ENCODE measurements at regions not wholly inside any gene's neighbourhood (a gene's known extent, or its start where the extent isn't known, plus 50 kb on each side); places are given as distances from the start of the nearest gene placed in this dataset.
"Not testable (repeated sequence)": the region's sequence is repeated elsewhere in the genome, so short reads cannot be mapped to it uniquely, and the experiment has no call there.

- Histone ChIP-seq H3K27ac (no peak overlapping the region), H3K4me3 (no peak overlapping the region)
- no peak for TF ChIP-seq CTCF (IDR thresholded peaks at IDR 0.05)
- DNase-seq (ENCODE audit: low spot score) = no peak
Measured at GRCh38 chr12:96112733-96113132, 77.3 kb upstream of the LTA4H start.

- Histone ChIP-seq H3K27ac (no peak overlapping the region), H3K4me3 (no peak overlapping the region)
- TF ChIP-seq CTCF (IDR thresholded peaks at IDR 0.05) = no peak
- no peak for DNase-seq (ENCODE audit: low spot score)
Measured at GRCh38 chr12:96117460-96117859, 76.7 kb upstream of the ELK3 start.

GRCh38 chr12:96120359-96121100, 73.6 kb upstream of the ELK3 start:
- DNase-seq (ENCODE audit: low spot score) = no peak
- no peak for TF ChIP-seq CTCF (IDR thresholded peaks at IDR 0.05)
- H3K4me3 ChIP-seq = no peak overlapping the region
- no peak overlapping the region for H3K27ac ChIP-seq

GRCh38 chr12:96121271-96121711, 72.9 kb upstream of the ELK3 start:
- Histone ChIP-seq H3K27ac (no peak overlapping the region), H3K4me3 (no peak overlapping the region)
- DNase-seq (ENCODE audit: low spot score) = no peak
- TF ChIP-seq CTCF (IDR thresholded peaks at IDR 0.05) = no peak

GRCh38 chr12:96128292-96128691, 65.9 kb upstream of the ELK3 start:
- not testable (repeated sequence) for H3K4me3 ChIP-seq; H3K27ac ChIP-seq; DNase-seq (ENCODE audit: low spot score)

GRCh38 chr12:96130396-96131059, 63.6 kb upstream of the ELK3 start:
- H3K27ac ChIP-seq = no peak overlapping the region
- no peak for DNase-seq (ENCODE audit: low spot score)
- H3K4me3 ChIP-seq = no peak overlapping the region
- TF ChIP-seq CTCF (IDR thresholded peaks at IDR 0.05) = no peak

GRCh38 chr12:96131230-96131788, 62.9 kb upstream of the ELK3 start:
- Histone ChIP-seq H3K27ac (no peak overlapping the region), H3K4me3 (no peak overlapping the region)
- no peak for DNase-seq (ENCODE audit: low spot score)
- TF ChIP-seq CTCF (IDR thresholded peaks at IDR 0.05) = no peak

Data from coronary artery (tissue), 2 donors.